Kidney (tissue), 13 donors: ENCODE measurements at regions not wholly inside any gene's neighbourhood (a gene's known extent, or its start where the extent isn't known, plus 50 kb on each side); places are given as distances from the start of the nearest gene placed in this dataset.

ENCODE experiments used
- DNase-seq, 5 donors: peaks; one replicate each; pipeline ENCODE4 v3.0.0-alpha.2; 2013 to 2020
- FAIRE-seq: peaks from 2 replicates; lab custom pipeline; 2012; peaks lifted over from hg19 to GRCh38; lab: Jason Lieb, UNC
- H3K27ac ChIP-seq, 2 donors: one replicate each; pipeline ENCODE4 v1.7.0; 2013; ENCODE audit warnings: low read depth in 2 of 2, low read length in 2 of 2, inconsistent platforms in 1 of 2
- H3K27me3 ChIP-seq: one replicate; pipeline ENCODE4 v1.7.1; 2013; ENCODE audit warnings: low read length, inconsistent platforms; ENCODE audit not compliant: control insufficient read depth, insufficient read depth
- H3K36me3 ChIP-seq, 3 donors: one replicate each; pipeline versions ENCODE4 v1.7.0 to v1.7.1; 2013; ENCODE audit warnings: low read length in 3 of 3, control low read depth in 1 of 3, inconsistent platforms in 1 of 3; ENCODE audit not compliant: insufficient read depth in 3 of 3, control insufficient read depth in 2 of 3
- H3K4me1 ChIP-seq, 3 donors: one replicate each; pipeline versions ENCODE4 v1.7.0 to v1.7.1; 2013; ENCODE audit warnings: low read length in 3 of 3, inconsistent platforms in 1 of 3, low read depth in 1 of 3; ENCODE audit not compliant: control insufficient read depth in 2 of 3, insufficient read depth in 2 of 3
- H3K4me3 ChIP-seq, 3 donors: one replicate each; pipeline versions ENCODE4 v1.7.0 to v1.8.1; 2013; ENCODE audit warnings: low read length in 3 of 3, control low read depth in 1 of 3, inconsistent platforms in 1 of 3
- H3K9ac ChIP-seq, 3 donors: one replicate each; pipeline versions ENCODE4 v1.7.0 to v1.7.1; 2013; ENCODE audit warnings: low read length in 3 of 3, control low read depth in 1 of 3, inconsistent platforms in 1 of 3
- H3K9me3 ChIP-seq, 3 donors: one replicate each; pipeline versions ENCODE4 v1.7.0 to v1.7.1; 2013; ENCODE audit warnings: low read length in 3 of 3, control low read depth in 1 of 3, inconsistent platforms in 1 of 3; ENCODE audit not compliant: control insufficient read depth in 2 of 3, insufficient read depth in 1 of 3
- CTCF ChIP-seq: IDR thresholded peaks from 3 replicates; pipeline ENCODE4 v1.5.1; 2012; ENCODE audit warnings: mild to moderate bottlenecking, moderate library complexity, borderline replicate concordance; ENCODE audit not compliant: insufficient read depth; ENCODE audit errors: extremely low read depth
- intact Hi-C: fragments of 100-400 bp; cut with DNase I; formaldehyde crosslinking; loops from one replicate; pipeline ENCODE4 v1.11.1; 2022
- donor health status: control.
- donor health status: control.
- donor health status: control.
- donor health status: control.
- donor health status: control.
- donor health status: DM: yes; HTN: yes; CAD: no.
- donor health status: Normal renal cell carcinoma (clear cell type).

GRCh38 chr6:125526007-125526720, 223.3 kb upstream of the HEY2 start:
- FAIRE-seq, result no peak

DNA sequence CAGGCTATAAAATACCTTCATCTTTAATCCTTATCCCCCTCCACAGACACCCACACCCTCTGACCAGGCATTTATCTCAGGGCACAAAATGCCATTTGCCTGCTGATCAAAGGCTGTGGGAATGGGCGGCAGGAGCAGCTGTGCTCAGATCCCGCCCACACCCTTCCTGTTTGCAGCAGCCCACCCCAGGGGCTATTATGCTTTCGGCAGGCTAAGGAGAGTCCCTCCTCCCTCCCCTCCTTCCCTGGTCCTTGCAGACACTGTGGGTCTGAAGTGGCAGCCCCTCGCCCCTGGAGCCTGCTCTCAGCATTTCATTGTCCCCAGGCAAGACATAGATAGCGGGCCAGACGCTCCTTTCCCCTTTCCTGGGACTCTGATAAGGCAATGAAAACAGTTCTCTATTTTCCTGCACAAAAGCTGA, 220.8 kb upstream of the HEY2 start:
- no peaks in the 10 kb centered on the region for H3K36me3 ChIP-seq
- no peak for TF ChIP-seq CTCF
- H3K4me1 ChIP-seq, result no peaks in the 10 kb centered on the region
- H3K9me3 ChIP-seq, result no peaks in the 10 kb centered on the region
- no peaks in the 10 kb centered on the region for H3K27me3 ChIP-seq
- FAIRE-seq, result no peak
- H3K4me3 ChIP-seq, result no peak overlapping the region
- H3K27ac ChIP-seq, result no peak overlapping the region
- peak in 4 of 5 donors; percentile 27 to 38 (median 34) for DNase-seq
- intact Hi-C loops, result no loop called here
- H3K9ac ChIP-seq, result no peak overlapping the region

More at GRCh38 chr6:125526007-125526720, 223.3 kb upstream of the HEY2 start:
- H3K27me3 ChIP-seq, result no peaks in the 10 kb centered on the region
- H3K36me3 ChIP-seq, result no peaks in the 10 kb centered on the region
- H3K9ac ChIP-seq, result no peak overlapping the region
- H3K9me3 ChIP-seq, result no peaks in the 10 kb centered on the region
- intact Hi-C loops, result no loop called here
- TF ChIP-seq CTCF, result no peak
- no peak overlapping the region for H3K4me3 ChIP-seq
- DNase-seq, result no peak
- no peaks in the 10 kb centered on the region for H3K4me1 ChIP-seq
- H3K27ac ChIP-seq, result no peak overlapping the region

- Histone ChIP-seq H3K9ac (no peak overlapping the region), H3K27me3 (no peaks in the 10 kb centered on the region), H3K4me1 (peaks cover 0 to 1% (median 0%) of the 10 kb centered on the region in 3 donors), H3K4me3 (no peak overlapping the region), H3K9me3 (no peaks in the 10 kb centered on the region), H3K27ac (no peak overlapping the region), H3K36me3 (no peaks in the 10 kb centered on the region)
- no peak for FAIRE-seq
- intact Hi-C loops, result no loop called here
- DNase-seq, result no peak
- TF ChIP-seq CTCF, result no peak
Observed at GRCh38 chr6:125529061-125529460, 220.4 kb upstream of the HEY2 start.
